ENCODE measurements at regions not wholly inside any gene's neighbourhood (a gene's known extent, or its start where the extent isn't known, plus 50 kb on each side); places are given as distances from the start of the nearest gene placed in this dataset.

GRCh38 chr9:16161483-16161882 lies 608.6 kb downstream of the CCDC171 start:
- POLR2A ChIA-PET, result no interaction called here
- TF ChIP-seq SUZ12 (IDR thresholded peaks at IDR 0.05) (no peak), FOXM1 (IDR thresholded peaks at IDR 0.05; ENCODE audit: borderline replicate concordance) (no peak), CTBP1 (IDR thresholded peaks at IDR 0.05; ENCODE audit: borderline replicate concordance) (no peak), TARDBP (IDR thresholded peaks at IDR 0.05) (no peak), ZNF384 (IDR thresholded peaks at IDR 0.05) (no peak), LEF1 (IDR thresholded peaks at IDR 0.05; ENCODE audit: borderline replicate concordance) (no peak), ELF4 (IDR thresholded peaks at IDR 0.05) (no peak), FOXK2 (IDR thresholded peaks at IDR 0.05) (no peak), HDGF (IDR thresholded peaks at IDR 0.05; ENCODE audit: borderline replicate concordance) (no peak), BHLHE40 (IDR thresholded peaks at IDR 0.05; ENCODE audit: borderline replicate concordance) (no peak), FOXA1 (IDR thresholded peaks at IDR 0.05) (no peak)
- TF ChIP-seq, protein P1, sequence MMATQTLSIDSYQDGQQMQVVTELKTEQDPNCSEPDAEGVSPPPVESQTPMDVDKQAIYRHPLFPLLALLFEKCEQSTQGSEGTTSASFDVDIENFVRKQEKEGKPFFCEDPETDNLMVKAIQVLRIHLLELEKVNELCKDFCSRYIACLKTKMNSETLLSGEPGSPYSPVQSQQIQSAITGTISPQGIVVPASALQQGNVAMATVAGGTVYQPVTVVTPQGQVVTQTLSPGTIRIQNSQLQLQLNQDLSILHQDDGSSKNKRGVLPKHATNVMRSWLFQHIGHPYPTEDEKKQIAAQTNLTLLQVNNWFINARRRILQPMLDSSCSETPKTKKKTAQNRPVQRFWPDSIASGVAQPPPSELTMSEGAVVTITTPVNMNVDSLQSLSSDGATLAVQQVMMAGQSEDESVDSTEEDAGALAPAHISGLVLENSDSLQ (IDR thresholded peaks at IDR 0.05), result no peak
- DNase-seq (ENCODE audit: extremely low spot score), result no peak
- CTCF ChIA-PET, result interaction anchor here (0.6 kb wide), 1 partner anchor 353 kb away, joined by 4 read pairs; no protein-coding TSS in a partner anchor

DNA sequence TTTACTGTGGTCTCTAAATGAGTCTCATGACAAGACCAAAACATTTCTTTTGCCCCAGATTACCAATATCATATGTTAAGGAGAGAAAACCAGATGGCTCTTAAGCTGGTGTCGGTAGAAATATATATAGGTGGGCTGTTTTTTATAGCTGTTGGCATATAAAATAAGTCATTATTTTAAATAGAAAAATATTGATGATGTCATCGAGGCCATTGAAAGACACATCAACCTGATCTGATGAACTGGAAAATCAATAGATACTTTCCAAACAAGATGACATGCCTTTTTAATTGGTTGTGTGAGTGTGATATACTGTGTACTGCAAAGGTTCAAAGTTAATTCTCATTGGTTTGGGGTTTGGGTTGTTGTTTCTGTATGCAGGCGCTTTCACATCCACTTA lies 617.3 kb downstream of the CCDC171 start:
- DNase-seq (ENCODE audit: extremely low spot score), result no peak
- POLR2A ChIA-PET, result no interaction called here
- TF ChIP-seq FOXA1 (IDR thresholded peaks at IDR 0.05), result no peak
- no peak for TF ChIP-seq CTBP1 (IDR thresholded peaks at IDR 0.05; ENCODE audit: borderline replicate concordance)
- no peak for TF ChIP-seq HDGF (IDR thresholded peaks at IDR 0.05; ENCODE audit: borderline replicate concordance)
- TF ChIP-seq ELF4 (IDR thresholded peaks at IDR 0.05), result no peak
- TF ChIP-seq SP1 (IDR thresholded peaks at IDR 0.05), result no peak
- no peak for TF ChIP-seq ZNF384 (IDR thresholded peaks at IDR 0.05)
- TF ChIP-seq FOXK2 (IDR thresholded peaks at IDR 0.05), result no peak
- no peak for TF ChIP-seq LEF1 (IDR thresholded peaks at IDR 0.05; ENCODE audit: borderline replicate concordance)
- no peak for TF ChIP-seq L3MBTL2 (conservative IDR thresholded peaks at IDR 0.05)
- no peak for TF ChIP-seq SUZ12 (IDR thresholded peaks at IDR 0.05)
- CTCF ChIA-PET, result no interaction called here

DNA sequence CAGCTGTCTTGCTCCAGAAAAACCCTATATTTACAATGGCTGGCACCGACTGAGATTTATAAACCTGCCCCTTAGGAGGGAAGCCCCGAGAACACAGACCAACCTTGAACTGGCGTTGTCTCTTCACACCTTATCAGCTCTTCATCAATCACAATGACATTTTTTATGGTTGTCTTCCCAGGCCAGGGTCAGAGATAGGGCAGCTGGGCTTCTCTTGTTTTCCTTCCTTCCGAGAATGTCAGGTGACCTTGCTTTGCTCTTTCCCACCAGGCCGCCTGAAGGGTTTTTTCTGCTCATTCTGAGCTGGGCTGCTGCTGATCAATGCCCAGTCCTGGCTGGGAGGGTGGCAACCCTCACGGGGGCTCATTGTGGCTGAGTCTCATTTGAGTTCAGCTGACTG lies 619.1 kb downstream of the CCDC171 start:
- TF ChIP-seq CTBP1 (IDR thresholded peaks at IDR 0.05; ENCODE audit: borderline replicate concordance), result no peak
- no peak for TF ChIP-seq SP1 (IDR thresholded peaks at IDR 0.05)
- TF ChIP-seq SUZ12 (IDR thresholded peaks at IDR 0.05), result no peak
- TF ChIP-seq BHLHE40 (IDR thresholded peaks at IDR 0.05; ENCODE audit: borderline replicate concordance), result no peak
- no peak for TF ChIP-seq FOXM1 (IDR thresholded peaks at IDR 0.05; ENCODE audit: borderline replicate concordance)
- no peak for TF ChIP-seq TARDBP (IDR thresholded peaks at IDR 0.05)
- no peak for TF ChIP-seq FOXA1 (IDR thresholded peaks at IDR 0.05)
- no peak for TF ChIP-seq LEF1 (IDR thresholded peaks at IDR 0.05; ENCODE audit: borderline replicate concordance)
- TF ChIP-seq, protein P1 (IDR thresholded peaks at IDR 0.05), result no peak
- no peak for TF ChIP-seq ZNF384 (IDR thresholded peaks at IDR 0.05)
- no peak for DNase-seq (ENCODE audit: extremely low spot score)
- CTCF ChIA-PET, result no interaction called here
- POLR2A ChIA-PET, result no interaction called here

DNA sequence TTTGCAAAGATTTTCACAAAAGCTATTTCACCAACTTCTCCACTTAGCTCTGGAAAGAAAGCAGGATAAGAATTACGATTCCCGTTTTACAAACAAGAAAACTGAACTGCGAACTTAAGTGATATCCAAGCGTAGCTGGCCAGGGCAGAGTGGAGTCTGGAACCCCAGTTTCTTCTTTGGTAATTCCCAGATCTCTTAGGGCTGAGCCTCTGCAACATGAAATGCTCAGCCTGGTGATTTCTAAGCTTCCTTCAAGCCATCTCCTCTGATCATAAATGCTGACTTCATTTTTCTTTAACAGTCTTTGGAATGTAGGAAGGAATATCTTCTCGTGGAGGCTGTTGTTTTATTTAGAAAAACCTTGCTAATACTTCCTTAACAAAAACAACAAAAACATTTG lies 620.0 kb downstream of the CCDC171 start:
- ChIA-PET CTCF (no interaction called here), POLR2A (no interaction called here)
- TF ChIP-seq LEF1 (IDR thresholded peaks at IDR 0.05; ENCODE audit: borderline replicate concordance) (no peak), SUZ12 (IDR thresholded peaks at IDR 0.05) (no peak), ZNF384 (IDR thresholded peaks at IDR 0.05) (no peak), FOXM1 (IDR thresholded peaks at IDR 0.05; ENCODE audit: borderline replicate concordance) (no peak), NFRKB (IDR thresholded peaks at IDR 0.05) (no peak), FOXA1 (IDR thresholded peaks at IDR 0.05) (no peak), BHLHE40 (IDR thresholded peaks at IDR 0.05; ENCODE audit: borderline replicate concordance) (no peak), HDGF (IDR thresholded peaks at IDR 0.05; ENCODE audit: borderline replicate concordance) (no peak), TARDBP (IDR thresholded peaks at IDR 0.05) (no peak), SP1 (IDR thresholded peaks at IDR 0.05) (no peak), ELF4 (IDR thresholded peaks at IDR 0.05) (no peak), FOXK2 (IDR thresholded peaks at IDR 0.05) (no peak), CTBP1 (IDR thresholded peaks at IDR 0.05; ENCODE audit: borderline replicate concordance) (no peak), ARNT (IDR thresholded peaks at IDR 0.05) (no peak), L3MBTL2 (conservative IDR thresholded peaks at IDR 0.05) (no peak)
- TF ChIP-seq, protein P1 (IDR thresholded peaks at IDR 0.05), result no peak
- no peak for DNase-seq (ENCODE audit: extremely low spot score)

GRCh38 chr9:16174915-16175314 lies 622.1 kb downstream of the CCDC171 start:
- no peak for DNase-seq (ENCODE audit: extremely low spot score)
- POLR2A ChIA-PET, result no interaction called here
- TF ChIP-seq ZNF384 (IDR thresholded peaks at IDR 0.05) (no peak), BHLHE40 (IDR thresholded peaks at IDR 0.05; ENCODE audit: borderline replicate concordance) (no peak)
- CTCF ChIA-PET, result no interaction called here

GRCh38 chr9:16175461-16175860 lies 622.6 kb downstream of the CCDC171 start:
- ChIA-PET POLR2A (no interaction called here), CTCF (no interaction called here)
- DNase-seq (ENCODE audit: extremely low spot score), result no peak
- TF ChIP-seq FOXM1 (IDR thresholded peaks at IDR 0.05; ENCODE audit: borderline replicate concordance), result no peak
- TF ChIP-seq SP1 (IDR thresholded peaks at IDR 0.05), result no peak
- TF ChIP-seq SUZ12 (IDR thresholded peaks at IDR 0.05), result no peak
- no peak for TF ChIP-seq L3MBTL2 (conservative IDR thresholded peaks at IDR 0.05)
- no peak for TF ChIP-seq FOXK2 (IDR thresholded peaks at IDR 0.05)
- no peak for TF ChIP-seq ZNF384 (IDR thresholded peaks at IDR 0.05)
- TF ChIP-seq LEF1 (IDR thresholded peaks at IDR 0.05; ENCODE audit: borderline replicate concordance), result no peak
- no peak for TF ChIP-seq TARDBP (IDR thresholded peaks at IDR 0.05)

GRCh38 chr9:16178294-16178693 lies 625.5 kb downstream of the CCDC171 start:
- ChIA-PET POLR2A (no interaction called here), CTCF (no interaction called here)
- no peak for DNase-seq (ENCODE audit: extremely low spot score)
- no peak for TF ChIP-seq ELF4 (IDR thresholded peaks at IDR 0.05)
